ENCODE measurements at regions not wholly inside any gene's neighbourhood (a gene's known extent, or its start where the extent isn't known, plus 50 kb on each side); places are given as distances from the start of the nearest gene placed in this dataset.

- H3K27me3 Mint-ChIP-seq: no peaks in the 10 kb centered on the region
- peaks cover 3% of the 10 kb centered on the region for H3K9me3 Mint-ChIP-seq (ENCODE audit: insufficient read depth)
- no peak overlapping the region for H3K27ac Mint-ChIP-seq
- Histone ChIP-seq H4K20me1 (ENCODE audit: control insufficient read depth, insufficient read depth, low read length, poor library complexity, severe bottlenecking) (no peaks in the 10 kb centered on the region), H2AFZ (ENCODE audit: insufficient read depth, low read depth, low read length, poor library complexity, severe bottlenecking) (no peak overlapping the region), H3K27me3 (replicated peaks in 1 of 4; ENCODE audit: control extremely low read depth in 1 of 4, control insufficient read depth in 3 of 4, insufficient read depth in 4 of 4, low read length in 3 of 4) (no peaks in the 10 kb centered on the region), H3K4me2 (replicated peaks; ENCODE audit: low read depth, low read length, poor library complexity, severe bottlenecking) (no peak overlapping the region), H3K9me3 (ENCODE audit: control extremely low read depth in 1 of 3, control insufficient read depth in 2 of 3, insufficient read depth in 1 of 3, low read length in 2 of 3) (peaks cover 0 to 5% (median 0%) of the 10 kb centered on the region in 3 donors), H3K4me1 (ENCODE audit: control insufficient read depth in 2 of 2, insufficient read depth in 2 of 2, low read length in 2 of 2) (no peaks in the 10 kb centered on the region), H3K36me3 (replicated peaks in 1 of 2; ENCODE audit: control extremely low read depth in 1 of 2, control insufficient read depth in 1 of 2, extremely low read depth in 1 of 2, insufficient read depth in 2 of 2, low read length in 1 of 2) (no peaks in the 10 kb centered on the region), H3K27ac (ENCODE audit: low read length in 2 of 2) (no peak overlapping the region), H3K79me2 (ENCODE audit: control insufficient read depth, insufficient read depth, low read length) (no peaks in the 10 kb centered on the region), H3K9ac (ENCODE audit: low read length) (no peak overlapping the region), H3K4me3 (ENCODE audit: control extremely low read depth in 1 of 5, extremely low read depth in 1 of 5, insufficient read depth in 1 of 5, low read depth in 2 of 5, low read length in 4 of 5) (no peak overlapping the region)
- TF ChIP-seq EZH2 (IDR thresholded peaks at IDR 0.05; ENCODE audit: borderline replicate concordance, insufficient read depth, low read depth, low read length, poor library complexity, severe bottlenecking) (no peak), CTCF (IDR thresholded peaks at IDR 0.05) (no peak)
- 63% methylated on average over 1 of the region's 2 CpGs for WGBS (ENCODE audit: insufficient coverage)
- no peak overlapping the region for H3K4me3 Mint-ChIP-seq
- ATAC-seq (ENCODE audit: low read depth): no peak
- H3K4me1 Mint-ChIP-seq: no peaks in the 10 kb centered on the region
- ChIA-PET CTCF (no interaction called here), POLR2A (no interaction called here)
- intact Hi-C loops (cut with micrococcal nuclease): no loop called here
- DNase-seq: no peak
Measured at GRCh38 chr7:85688712-85689111, 501.9 kb upstream of the SEMA3D start.

- no peaks in the 10 kb centered on the region for H3K36me3 ChIP-seq (replicated peaks in 1 of 2; ENCODE audit: control extremely low read depth in 1 of 2, control insufficient read depth in 1 of 2, extremely low read depth in 1 of 2, insufficient read depth in 2 of 2, low read length in 1 of 2)
- H3K4me2 ChIP-seq (replicated peaks; ENCODE audit: low read depth, low read length, poor library complexity, severe bottlenecking): no peak overlapping the region
- CTCF ChIA-PET: no interaction called here
- TF ChIP-seq EZH2 (IDR thresholded peaks at IDR 0.05; ENCODE audit: borderline replicate concordance, insufficient read depth, low read depth, low read length, poor library complexity, severe bottlenecking) (no peak), CTCF (IDR thresholded peaks at IDR 0.05) (no peak)
- Mint-ChIP-seq H3K4me1 (no peaks in the 10 kb centered on the region), H3K27me3 (no peaks in the 10 kb centered on the region), H3K9me3 (ENCODE audit: insufficient read depth) (peaks cover 3% of the 10 kb centered on the region), H3K27ac (no peak overlapping the region), H3K4me3 (no peak overlapping the region)
- ATAC-seq (ENCODE audit: low read depth) (no peak), DNase-seq (no peak)
- H3K9ac ChIP-seq (ENCODE audit: low read length): no peak overlapping the region
- H3K79me2 ChIP-seq (ENCODE audit: control insufficient read depth, insufficient read depth, low read length): no peaks in the 10 kb centered on the region
- POLR2A ChIA-PET: no interaction called here
- intact Hi-C loops (cut with micrococcal nuclease): no loop called here
- H3K4me1 ChIP-seq (ENCODE audit: control insufficient read depth in 2 of 2, insufficient read depth in 2 of 2, low read length in 2 of 2): no peaks in the 10 kb centered on the region
- H3K27me3 ChIP-seq (replicated peaks in 1 of 4; ENCODE audit: control extremely low read depth in 1 of 4, control insufficient read depth in 3 of 4, insufficient read depth in 4 of 4, low read length in 3 of 4): no peaks in the 10 kb centered on the region
- no peaks in the 10 kb centered on the region for H4K20me1 ChIP-seq (ENCODE audit: control insufficient read depth, insufficient read depth, low read length, poor library complexity, severe bottlenecking)
- H3K27ac ChIP-seq (ENCODE audit: low read length in 2 of 2): no peak overlapping the region
- H2AFZ ChIP-seq (ENCODE audit: insufficient read depth, low read depth, low read length, poor library complexity, severe bottlenecking): no peak overlapping the region
- WGBS (ENCODE audit: insufficient coverage): 85% methylated on average over 5 of the region's 7 CpGs
- H3K9me3 ChIP-seq (ENCODE audit: control extremely low read depth in 1 of 3, control insufficient read depth in 2 of 3, insufficient read depth in 1 of 3, low read length in 2 of 3): peaks cover 0 to 5% (median 1%) of the 10 kb centered on the region in 3 donors
- no peak overlapping the region for H3K4me3 ChIP-seq (ENCODE audit: control extremely low read depth in 1 of 5, extremely low read depth in 1 of 5, insufficient read depth in 1 of 5, low read depth in 2 of 5, low read length in 4 of 5)
Measured at GRCh38 chr7:85686401-85687181, 499.7 kb upstream of the SEMA3D start.
